ENCODE measurements at regions not wholly inside any gene's neighbourhood (a gene's known extent, or its start where the extent isn't known, plus 50 kb on each side); places are given as distances from the start of the nearest gene placed in this dataset.

- no peak overlapping the region for H3K9ac ChIP-seq (ENCODE audit: low read depth, low read length)
- no peaks in the 10 kb centered on the region for H3K36me3 ChIP-seq (ENCODE audit: insufficient read depth, low read length)
- no peaks in the 10 kb centered on the region for H3K9me3 ChIP-seq (ENCODE audit: control insufficient read depth, insufficient read depth, low read length)
- no peaks in the 10 kb centered on the region for H3K4me1 ChIP-seq (ENCODE audit: insufficient read depth, low read length)
These were observed 825.6 kb downstream of the PCDH7 start for GRCh38 chr4:31545755-31546154.

- no peaks in the 10 kb centered on the region for H3K36me3 ChIP-seq (ENCODE audit: insufficient read depth, low read length)
These were observed 827.9 kb downstream of the PCDH7 start for GRCh38 chr4:31548021-31548420.

GRCh38 chr4:31548823-31549222 is 828.7 kb downstream of the PCDH7 start:
- H3K4me1 ChIP-seq (ENCODE audit: insufficient read depth, low read length) = no peaks in the 10 kb centered on the region
- no peaks in the 10 kb centered on the region for H3K9me3 ChIP-seq (ENCODE audit: control insufficient read depth, insufficient read depth, low read length)
- no peaks in the 10 kb centered on the region for H3K36me3 ChIP-seq (ENCODE audit: insufficient read depth, low read length)
- H3K9ac ChIP-seq (ENCODE audit: low read depth, low read length) = no peak overlapping the region

More at GRCh38 chr4:31548021-31548420, 827.9 kb downstream of the PCDH7 start:
- Histone ChIP-seq H3K4me1 (ENCODE audit: insufficient read depth, low read length) (no peaks in the 10 kb centered on the region), H3K9ac (ENCODE audit: low read depth, low read length) (no peak overlapping the region), H3K9me3 (ENCODE audit: control insufficient read depth, insufficient read depth, low read length) (no peaks in the 10 kb centered on the region)

- no peak overlapping the region for H3K9ac ChIP-seq (ENCODE audit: low read depth, low read length)
- no peaks in the 10 kb centered on the region for H3K36me3 ChIP-seq (ENCODE audit: insufficient read depth, low read length)
- H3K4me1 ChIP-seq (ENCODE audit: insufficient read depth, low read length) = no peaks in the 10 kb centered on the region
- H3K9me3 ChIP-seq (ENCODE audit: control insufficient read depth, insufficient read depth, low read length) = no peaks in the 10 kb centered on the region
These were observed 829.1 kb downstream of the PCDH7 start for GRCh38 chr4:31549256-31549655.

GRCh38 chr4:31557437-31557836 is 837.3 kb downstream of the PCDH7 start:
- Histone ChIP-seq H3K9me3 (ENCODE audit: control insufficient read depth, insufficient read depth, low read length) (no peaks in the 10 kb centered on the region), H3K4me1 (ENCODE audit: insufficient read depth, low read length) (no peaks in the 10 kb centered on the region), H3K9ac (ENCODE audit: low read depth, low read length) (no peak overlapping the region)

GRCh38 chr4:31573554-31573953 is 853.4 kb downstream of the PCDH7 start:
- Histone ChIP-seq H3K4me1 (ENCODE audit: insufficient read depth, low read length) (no peaks in the 10 kb centered on the region), H3K9me3 (ENCODE audit: control insufficient read depth, insufficient read depth, low read length) (no peaks in the 10 kb centered on the region), H3K9ac (ENCODE audit: low read depth, low read length) (no peak overlapping the region), H3K36me3 (ENCODE audit: insufficient read depth, low read length) (no peaks in the 10 kb centered on the region)

More at GRCh38 chr4:31557437-31557836, 837.3 kb downstream of the PCDH7 start:
- H3K36me3 ChIP-seq (ENCODE audit: insufficient read depth, low read length) = no peaks in the 10 kb centered on the region

- Histone ChIP-seq H3K9ac (ENCODE audit: low read depth, low read length) (no peak overlapping the region), H3K4me1 (ENCODE audit: insufficient read depth, low read length) (peaks cover 3% of the 10 kb centered on the region; the same call in 1 of the 2 replicates), H3K9me3 (ENCODE audit: control insufficient read depth, insufficient read depth, low read length) (no peaks in the 10 kb centered on the region), H3K36me3 (ENCODE audit: insufficient read depth, low read length) (no peaks in the 10 kb centered on the region)
These were observed 855.3 kb downstream of the PCDH7 start for GRCh38 chr4:31575504-31575903.

- Histone ChIP-seq H3K4me1 (ENCODE audit: insufficient read depth, low read length) (peaks cover 3% of the 10 kb centered on the region; the same call in 1 of the 2 replicates), H3K36me3 (ENCODE audit: insufficient read depth, low read length) (no peaks in the 10 kb centered on the region), H3K9me3 (ENCODE audit: control insufficient read depth, insufficient read depth, low read length) (no peaks in the 10 kb centered on the region), H3K9ac (ENCODE audit: low read depth, low read length) (no peak overlapping the region)
These were observed 860.7 kb downstream of the PCDH7 start for GRCh38 chr4:31580843-31581242.

GRCh38 chr4:31585503-31585902 is 865.3 kb downstream of the PCDH7 start:
- H3K9me3 ChIP-seq (ENCODE audit: control insufficient read depth, insufficient read depth, low read length) = no peaks in the 10 kb centered on the region
- H3K36me3 ChIP-seq (ENCODE audit: insufficient read depth, low read length) = no peaks in the 10 kb centered on the region
- H3K9ac ChIP-seq (ENCODE audit: low read depth, low read length) = no peak overlapping the region
- no peaks in the 10 kb centered on the region for H3K4me1 ChIP-seq (ENCODE audit: insufficient read depth, low read length)

GRCh38 chr4:31592293-31592692 is 872.1 kb downstream of the PCDH7 start:
- Histone ChIP-seq H3K36me3 (ENCODE audit: insufficient read depth, low read length) (no peaks in the 10 kb centered on the region), H3K9ac (ENCODE audit: low read depth, low read length) (no peak overlapping the region), H3K4me1 (ENCODE audit: insufficient read depth, low read length) (no peaks in the 10 kb centered on the region), H3K9me3 (ENCODE audit: control insufficient read depth, insufficient read depth, low read length) (no peaks in the 10 kb centered on the region)

GRCh38 chr4:31595496-31595895 is 875.3 kb downstream of the PCDH7 start:
- Histone ChIP-seq H3K4me1 (ENCODE audit: insufficient read depth, low read length) (no peaks in the 10 kb centered on the region), H3K36me3 (ENCODE audit: insufficient read depth, low read length) (no peaks in the 10 kb centered on the region), H3K9ac (ENCODE audit: low read depth, low read length) (no peak overlapping the region), H3K9me3 (ENCODE audit: control insufficient read depth, insufficient read depth, low read length) (no peaks in the 10 kb centered on the region)

- no peaks in the 10 kb centered on the region for H3K36me3 ChIP-seq (ENCODE audit: insufficient read depth, low read length)
- no peaks in the 10 kb centered on the region for H3K4me1 ChIP-seq (ENCODE audit: insufficient read depth, low read length)
- H3K9me3 ChIP-seq (ENCODE audit: control insufficient read depth, insufficient read depth, low read length) = no peaks in the 10 kb centered on the region
- no peak overlapping the region for H3K9ac ChIP-seq (ENCODE audit: low read depth, low read length)
These were observed 878.5 kb downstream of the PCDH7 start for GRCh38 chr4:31598639-31599038.

GRCh38 chr4:31601793-31602192 is 881.6 kb downstream of the PCDH7 start:
- no peak overlapping the region for H3K9ac ChIP-seq (ENCODE audit: low read depth, low read length)

GRCh38 chr4:31613946-31614623 is 893.9 kb downstream of the PCDH7 start:
- H3K9ac ChIP-seq (ENCODE audit: low read depth, low read length) = no peak overlapping the region
- H3K4me1 ChIP-seq (ENCODE audit: insufficient read depth, low read length) = no peaks in the 10 kb centered on the region
- no peaks in the 10 kb centered on the region for H3K9me3 ChIP-seq (ENCODE audit: control insufficient read depth, insufficient read depth, low read length)
- H3K36me3 ChIP-seq (ENCODE audit: insufficient read depth, low read length) = no peaks in the 10 kb centered on the region

More at GRCh38 chr4:31601793-31602192, 881.6 kb downstream of the PCDH7 start:
- Histone ChIP-seq H3K4me1 (ENCODE audit: insufficient read depth, low read length) (no peaks in the 10 kb centered on the region), H3K36me3 (ENCODE audit: insufficient read depth, low read length) (no peaks in the 10 kb centered on the region), H3K9me3 (ENCODE audit: control insufficient read depth, insufficient read depth, low read length) (no peaks in the 10 kb centered on the region)

- no peak overlapping the region for H3K9ac ChIP-seq (ENCODE audit: low read depth, low read length)
- no peaks in the 10 kb centered on the region for H3K9me3 ChIP-seq (ENCODE audit: control insufficient read depth, insufficient read depth, low read length)
- H3K4me1 ChIP-seq (ENCODE audit: insufficient read depth, low read length) = no peaks in the 10 kb centered on the region
- no peaks in the 10 kb centered on the region for H3K36me3 ChIP-seq (ENCODE audit: insufficient read depth, low read length)
These were observed 897.5 kb downstream of the PCDH7 start for GRCh38 chr4:31617667-31618066.

All from ES-I3 (cell line).